Stimulated activated naive CD8-positive, alpha-beta T cell treated with anti-CD3 and anti-CD28 coated beads, Interleukin-15, amount 100 ng/mL, for 72 hours (primary cell): ENCODE measurements at regions not wholly inside any gene's neighbourhood (a gene's known extent, or its start where the extent isn't known, plus 50 kb on each side); places are given as distances from the start of the nearest gene placed in this dataset.
A peak's percentile ranks its signal among the peaks of the same experiment; 100 is the strongest.

ENCODE experiments used
- ATAC-seq: fragments of 150-1000 bp; cut with Tn5 transposase; 2 replicates; pipeline ENCODE4 v1.10.0; 2021; ENCODE audit warnings: mild to moderate bottlenecking, moderate library complexity
- DNase-seq, 2 donors: peaks; one replicate each; pipeline ENCODE4 v3.0.0; 2021 to 2022
- H3K27ac Mint-ChIP-seq, 2 donors: one replicate each; pipeline ENCODE4 v1.8.0; 2022; ENCODE audit warnings: mild to moderate bottlenecking in 2 of 2, mixed read lengths in 2 of 2, moderate library complexity in 2 of 2
- H3K27me3 Mint-ChIP-seq: one replicate; pipeline ENCODE4 v1.8.0; 2022; ENCODE audit warnings: mixed read lengths
- H3K4me1 Mint-ChIP-seq: one replicate; pipeline ENCODE4 v1.8.0; 2022; ENCODE audit warnings: mild to moderate bottlenecking, mixed read lengths
- H3K4me3 Mint-ChIP-seq, 2 donors: one replicate each; pipeline ENCODE4 v1.8.0; 2022; ENCODE audit warnings: mild to moderate bottlenecking in 2 of 2, mixed read lengths in 2 of 2, moderate library complexity in 1 of 2
- H3K9me3 Mint-ChIP-seq, 2 donors: one replicate each; pipeline ENCODE4 v1.8.0; 2022; ENCODE audit warnings: mixed read lengths in 2 of 2

DNA sequence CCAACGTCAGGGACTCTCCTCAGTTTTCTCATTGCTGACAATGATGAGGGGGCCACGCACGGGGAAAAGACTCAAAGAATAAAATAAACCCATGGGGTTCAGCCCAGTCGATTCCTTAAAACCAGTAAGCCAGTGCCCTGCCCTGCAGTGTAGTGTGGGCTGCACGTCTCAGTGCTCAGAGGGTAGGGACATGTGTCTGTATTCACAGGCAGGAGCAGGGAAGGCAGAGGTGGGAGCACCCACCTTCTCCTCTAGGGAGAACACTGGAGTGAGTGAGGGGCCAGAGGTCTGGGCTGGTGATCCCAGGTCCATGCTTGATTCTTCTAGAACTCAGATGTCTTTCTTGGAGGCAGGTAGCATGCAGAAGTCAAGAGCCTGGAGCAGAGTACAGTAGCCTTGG, 303.6 kb downstream of the MATN1 start:
- Mint-ChIP-seq H3K9me3 (peaks cover 0 to 5% of the 10 kb centered on the region in 2 donors), H3K4me3 (no peak overlapping the region), H3K27me3 (peaks cover 9% of the 10 kb centered on the region), H3K4me1 (no peaks in the 10 kb centered on the region), H3K27ac (no peak overlapping the region)
- no peak for DNase-seq
- ATAC-seq: no peak

DNA sequence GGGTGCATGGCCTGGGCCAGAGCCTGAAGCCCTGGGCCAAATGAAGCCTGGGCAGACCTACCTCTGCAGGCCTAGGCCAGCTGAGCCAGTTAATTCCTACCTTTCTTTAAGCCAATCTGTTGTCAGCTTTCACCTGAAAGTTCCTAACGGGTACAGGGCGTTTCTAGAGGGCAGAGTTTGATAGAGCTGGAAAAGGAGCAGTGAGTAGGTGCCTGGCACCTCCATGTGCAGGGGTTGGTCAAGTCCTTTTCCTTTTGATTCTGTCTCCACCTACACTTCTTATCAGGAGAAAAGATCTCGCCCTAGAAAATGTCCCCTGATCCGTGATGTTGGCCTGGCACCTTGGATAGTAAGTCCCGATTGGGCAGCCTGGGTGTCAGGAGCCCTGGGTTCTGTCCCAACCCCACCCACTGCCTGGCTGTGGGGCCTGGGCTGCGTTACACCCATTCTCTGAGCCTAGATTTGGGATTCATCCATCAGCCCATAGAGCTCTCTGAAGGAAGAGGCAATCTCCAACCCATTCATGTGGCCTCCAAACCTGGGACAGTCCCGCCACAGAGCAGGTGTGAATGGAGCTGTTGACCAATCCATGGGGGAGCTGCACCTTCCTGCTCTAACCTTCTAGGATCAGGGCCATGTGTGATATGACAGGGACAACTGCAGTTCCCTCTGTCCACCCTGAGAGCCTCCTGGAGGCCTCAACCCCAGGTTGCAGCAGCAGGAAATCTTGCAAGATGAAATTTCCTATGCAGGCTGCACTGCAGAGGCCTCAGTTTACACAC, 304.3 kb downstream of the MATN1 start:
- ATAC-seq (no peak), DNase-seq (no peak)
- no peak overlapping the region for H3K27ac Mint-ChIP-seq
- H3K4me1 Mint-ChIP-seq: no peaks in the 10 kb centered on the region
- no peak overlapping the region for H3K4me3 Mint-ChIP-seq
- H3K27me3 Mint-ChIP-seq: peaks cover 12% of the 10 kb centered on the region
- peaks cover 0 to 5% of the 10 kb centered on the region in 2 donors for H3K9me3 Mint-ChIP-seq

DNA sequence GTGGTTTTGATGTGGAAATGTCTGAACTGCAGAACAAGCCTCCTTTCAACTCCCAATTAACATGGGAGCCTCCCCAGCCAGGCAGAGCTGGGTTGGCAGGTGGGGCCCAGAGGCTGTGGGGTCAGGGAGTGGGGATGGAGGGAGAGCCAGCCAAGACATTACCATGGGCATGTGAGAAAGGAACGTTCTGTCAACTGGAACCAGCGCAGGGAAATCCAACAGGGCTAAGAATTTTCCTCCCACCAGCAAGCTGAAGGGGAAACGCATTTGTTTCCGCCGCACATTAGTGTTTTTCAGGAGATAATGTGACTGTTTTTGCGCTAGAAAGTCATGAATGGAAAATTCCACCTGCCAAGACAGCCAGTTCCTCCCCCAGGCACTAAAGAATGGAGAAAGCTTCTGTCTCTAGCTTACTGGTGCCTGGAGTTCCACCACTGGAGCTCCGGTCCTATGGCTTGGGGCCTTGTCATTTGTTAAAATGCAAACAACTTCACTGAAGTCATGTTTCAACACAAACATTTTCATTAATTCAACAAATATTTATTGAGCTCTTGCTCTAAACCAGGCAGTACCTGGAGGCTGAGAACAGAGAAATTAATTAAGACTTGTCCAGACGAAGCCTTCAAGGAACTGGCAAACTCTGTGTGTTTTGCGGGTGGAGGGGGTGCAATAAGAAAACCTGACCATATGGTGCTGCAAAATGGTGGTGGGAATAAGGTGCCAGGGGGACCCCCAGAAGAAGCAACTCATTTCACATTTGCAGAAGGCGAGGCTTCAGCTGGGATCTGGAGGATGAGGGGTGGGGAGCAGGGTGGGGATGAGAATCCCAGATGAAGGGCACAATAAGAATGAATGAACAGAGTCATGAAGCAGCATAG, 305.1 kb downstream of the MATN1 start:
- H3K27me3 Mint-ChIP-seq: peaks cover 17% of the 10 kb centered on the region

DNA sequence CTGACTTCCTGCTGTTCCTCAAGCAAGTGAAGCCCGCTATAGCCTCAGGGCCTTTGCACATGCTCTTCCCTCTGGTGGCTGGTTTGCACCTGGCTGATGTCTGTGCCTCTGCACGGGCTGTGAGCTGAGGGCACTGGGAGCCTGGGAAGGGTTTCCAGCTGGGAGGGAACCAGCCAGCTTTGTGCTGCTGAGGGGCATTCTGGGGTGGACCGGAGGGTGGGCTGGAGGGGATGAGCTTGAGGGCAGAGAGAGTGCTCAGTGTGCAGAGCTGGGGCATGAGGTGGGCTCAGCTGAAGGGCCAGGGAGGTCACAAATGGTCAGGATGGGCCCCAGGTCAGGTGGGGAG, 305.7 kb downstream of the MATN1 start:
- Mint-ChIP-seq H3K4me3 (no peak overlapping the region), H3K27me3 (peaks cover 17% of the 10 kb centered on the region), H3K9me3 (no peaks in the 10 kb centered on the region), H3K27ac (no peak overlapping the region), H3K4me1 (no peaks in the 10 kb centered on the region)
- ATAC-seq: no peak
- no peak for DNase-seq

More for the DNA sequence above, 305.1 kb downstream of the MATN1 start:
- Mint-ChIP-seq H3K27ac (no peak overlapping the region), H3K9me3 (peaks cover 0 to 3% of the 10 kb centered on the region in 2 donors), H3K4me3 (no peak overlapping the region), H3K4me1 (no peaks in the 10 kb centered on the region)
- no peak for ATAC-seq
- no peak for DNase-seq

DNA sequence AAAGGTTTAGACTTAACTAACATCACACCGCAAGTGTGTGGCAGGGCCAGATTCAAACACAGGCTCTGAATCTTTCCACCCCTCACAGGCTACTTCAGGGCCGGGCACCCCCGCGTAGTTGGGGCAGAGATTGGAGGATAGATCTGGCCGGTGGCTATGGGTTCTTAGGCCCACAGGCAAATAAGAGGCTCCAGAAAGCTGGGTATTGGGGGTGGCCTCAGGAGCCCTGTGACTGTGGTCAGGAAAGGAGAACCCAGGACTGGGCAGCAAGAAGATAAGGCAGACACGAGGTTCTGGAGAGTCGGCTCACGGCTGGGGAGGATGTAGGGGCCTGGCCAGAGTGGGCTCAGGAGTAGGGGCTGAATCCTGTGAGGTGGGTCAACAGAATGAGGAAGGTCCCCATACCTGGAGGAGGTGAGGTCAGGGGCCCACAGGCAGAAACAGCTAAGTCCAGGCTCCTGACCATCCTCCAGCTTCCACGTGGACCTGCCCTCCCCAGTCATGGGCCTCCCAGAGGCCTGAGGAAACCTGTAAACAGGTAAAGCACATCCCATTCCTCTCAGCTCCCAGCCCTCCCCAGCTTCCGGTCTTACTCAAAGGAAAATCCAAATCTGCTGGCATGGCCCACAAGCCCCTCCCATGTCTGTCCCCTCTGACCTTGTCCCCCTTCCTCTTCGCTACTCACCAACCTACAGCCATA, 306.2 kb downstream of the MATN1 start:
- no peak for DNase-seq
- ATAC-seq: no peak
- no peak overlapping the region for H3K4me3 Mint-ChIP-seq
- no peak overlapping the region for H3K27ac Mint-ChIP-seq
- peaks cover 17% of the 10 kb centered on the region for H3K27me3 Mint-ChIP-seq
- H3K9me3 Mint-ChIP-seq: no peaks in the 10 kb centered on the region
- H3K4me1 Mint-ChIP-seq: no peaks in the 10 kb centered on the region

DNA sequence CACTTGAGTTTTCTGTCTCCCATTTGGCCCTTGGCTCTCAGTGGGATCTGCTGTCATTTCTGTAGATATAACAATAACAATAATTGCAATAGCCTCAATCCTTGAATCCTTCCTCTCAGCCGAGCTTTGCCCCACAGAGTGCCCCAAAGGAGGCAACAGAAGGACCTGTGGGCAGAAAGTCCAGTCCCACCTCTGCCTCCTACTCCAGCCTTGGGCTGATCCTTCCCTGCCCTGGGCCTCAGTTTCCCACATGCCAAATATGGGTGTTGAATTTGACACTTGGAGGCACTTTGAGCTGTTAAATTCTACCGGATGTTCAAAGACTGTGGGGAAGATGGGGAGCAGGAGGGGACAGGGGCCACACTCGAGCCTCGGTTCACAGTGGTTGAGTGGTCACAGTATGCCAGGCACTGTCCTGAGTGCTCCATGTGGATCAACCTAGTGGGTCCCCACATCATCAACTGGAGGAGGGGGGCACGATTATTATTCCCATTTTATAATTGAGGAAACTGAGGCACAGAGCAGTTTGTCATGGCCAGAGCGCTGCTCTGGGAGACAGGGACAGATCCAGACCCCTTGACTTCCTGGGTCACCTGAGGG, 307.1 kb downstream of the MATN1 start:
- ATAC-seq: no peak
- DNase-seq: no peak
- Mint-ChIP-seq H3K4me3 (no peak overlapping the region), H3K4me1 (no peaks in the 10 kb centered on the region), H3K9me3 (no peaks in the 10 kb centered on the region), H3K27ac (peak overlapping the region in 1 of 2 donors; percentile 13), H3K27me3 (peaks cover 12% of the 10 kb centered on the region)

DNA sequence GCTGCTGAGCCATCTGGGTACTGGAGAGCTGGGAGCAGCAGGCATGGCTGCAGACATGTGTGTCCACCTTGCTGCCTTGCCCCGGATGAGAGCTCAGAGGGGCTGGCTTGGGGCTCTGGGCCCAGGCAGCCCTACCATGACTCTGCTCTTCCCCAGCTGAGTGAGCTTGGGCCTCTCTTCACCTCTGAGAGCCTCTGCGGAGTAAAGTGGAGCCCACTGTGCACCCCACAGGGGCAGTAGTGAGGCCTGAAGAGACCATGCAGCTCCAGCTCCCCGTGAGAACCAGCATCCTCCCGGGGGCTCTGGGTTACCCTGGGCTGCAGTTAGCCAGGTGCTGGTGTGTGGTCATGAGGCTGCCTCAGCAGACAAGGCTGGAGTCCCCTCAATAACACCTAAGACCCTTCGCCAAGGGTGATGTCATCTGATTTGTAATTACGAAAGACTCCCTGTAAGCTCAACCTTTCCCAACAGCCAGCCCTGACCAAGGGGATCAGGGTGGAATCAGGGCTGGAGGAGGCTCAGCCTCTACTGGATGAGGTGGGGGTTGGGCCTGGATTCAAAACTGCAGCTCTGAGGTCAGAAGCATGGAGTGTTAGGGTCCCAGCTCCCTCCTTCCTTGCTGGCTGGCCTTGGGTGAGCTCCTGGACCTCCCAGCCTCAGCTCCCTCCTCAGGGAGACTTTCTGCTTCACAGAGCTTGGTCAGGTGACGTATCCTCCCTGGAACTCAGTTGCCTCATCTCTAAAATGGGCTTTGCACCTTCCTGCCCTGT, 308.0 kb downstream of the MATN1 start:
- Mint-ChIP-seq H3K27me3 (peaks cover 7% of the 10 kb centered on the region), H3K27ac (no peak overlapping the region), H3K9me3 (no peaks in the 10 kb centered on the region), H3K4me1 (no peaks in the 10 kb centered on the region), H3K4me3 (no peak overlapping the region)
- no peak for ATAC-seq
- DNase-seq: no peak

DNA sequence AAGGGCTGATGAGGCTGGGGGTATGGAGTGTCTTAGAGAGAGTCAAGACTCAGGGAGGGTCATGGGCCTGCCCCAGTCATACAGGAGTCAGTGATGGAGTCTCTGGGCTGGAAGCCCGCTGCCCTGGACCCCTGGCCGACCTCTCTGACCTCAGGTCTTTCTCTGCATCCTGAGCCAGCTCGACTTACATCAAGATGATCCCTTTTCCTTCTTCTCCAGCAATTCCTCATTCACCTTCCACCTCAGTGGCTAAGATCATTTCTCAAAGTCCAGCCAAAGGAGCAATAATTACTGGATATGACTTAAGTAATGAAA, 308.6 kb downstream of the MATN1 start:
- Mint-ChIP-seq H3K27me3 (peaks cover 7% of the 10 kb centered on the region), H3K4me1 (no peaks in the 10 kb centered on the region), H3K9me3 (no peaks in the 10 kb centered on the region), H3K4me3 (no peak overlapping the region), H3K27ac (no peak overlapping the region)
- ATAC-seq: no peak
- no peak for DNase-seq

DNA sequence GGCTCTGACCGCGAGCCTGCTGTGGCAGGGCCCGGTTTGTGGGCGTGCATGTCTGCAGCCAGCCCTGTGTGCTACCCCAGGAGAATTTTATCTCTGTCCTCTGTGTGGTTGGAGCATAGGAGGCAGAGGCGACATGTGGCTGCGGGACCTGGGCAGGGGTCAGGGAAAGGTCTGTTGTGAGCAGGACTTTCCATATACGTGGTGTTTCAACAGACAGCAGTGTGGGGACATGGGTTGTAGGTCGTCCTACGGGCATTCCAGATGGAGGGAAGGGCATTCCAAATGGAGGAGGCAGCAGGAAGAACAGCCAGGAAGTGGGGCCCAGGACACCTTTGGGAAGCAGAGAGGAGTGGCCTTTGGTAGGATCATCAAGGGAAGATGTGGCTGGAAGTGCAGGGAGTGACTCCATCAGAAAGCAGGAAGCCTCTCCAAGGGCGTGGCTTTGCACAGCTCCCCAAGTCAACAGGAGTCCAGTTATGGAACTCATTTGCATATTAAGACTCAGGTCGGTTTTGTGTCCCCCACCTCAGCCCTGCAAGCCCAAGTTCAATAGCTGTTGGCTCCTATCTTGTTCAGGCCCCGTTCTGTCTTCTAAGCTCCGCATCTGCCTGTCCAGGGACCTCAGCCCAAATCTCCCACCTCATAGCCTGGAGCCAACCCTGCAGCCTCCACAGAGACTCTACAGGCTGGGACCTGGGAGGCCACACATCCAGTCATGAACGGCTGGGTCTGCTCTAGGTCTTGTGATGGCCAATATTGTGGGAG, 309.1 kb downstream of the MATN1 start:
- DNase-seq (no peak), ATAC-seq (no peak)
- peaks cover 8% of the 10 kb centered on the region for H3K27me3 Mint-ChIP-seq
- no peak overlapping the region for H3K27ac Mint-ChIP-seq
- H3K4me3 Mint-ChIP-seq: no peak overlapping the region
- H3K9me3 Mint-ChIP-seq: no peaks in the 10 kb centered on the region
- no peaks in the 10 kb centered on the region for H3K4me1 Mint-ChIP-seq

DNA sequence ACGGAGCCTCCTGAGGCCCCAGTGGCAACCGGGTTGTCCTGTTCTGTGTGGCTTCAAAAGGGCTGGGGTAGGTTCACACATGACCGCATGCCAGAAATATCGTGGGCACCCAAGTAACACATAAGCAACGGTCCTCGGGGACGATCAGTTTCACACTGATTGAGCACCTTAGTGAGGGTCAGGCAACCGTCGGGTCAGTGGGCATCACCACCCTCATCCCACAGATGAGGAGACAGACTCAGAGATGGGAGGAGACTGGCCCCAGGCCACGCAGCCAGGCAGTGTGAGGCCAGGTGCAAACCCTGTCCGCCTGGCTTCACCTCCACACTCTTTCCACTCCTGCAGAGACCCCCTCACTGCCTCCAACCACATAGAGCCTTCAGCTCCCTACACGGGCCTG, 309.8 kb downstream of the MATN1 start:
- no peaks in the 10 kb centered on the region for H3K9me3 Mint-ChIP-seq
- H3K27me3 Mint-ChIP-seq: peaks cover 13% of the 10 kb centered on the region
- DNase-seq (no peak), ATAC-seq (no peak)
- H3K4me1 Mint-ChIP-seq: no peaks in the 10 kb centered on the region
- H3K4me3 Mint-ChIP-seq: no peak overlapping the region
- no peak overlapping the region for H3K27ac Mint-ChIP-seq

DNA sequence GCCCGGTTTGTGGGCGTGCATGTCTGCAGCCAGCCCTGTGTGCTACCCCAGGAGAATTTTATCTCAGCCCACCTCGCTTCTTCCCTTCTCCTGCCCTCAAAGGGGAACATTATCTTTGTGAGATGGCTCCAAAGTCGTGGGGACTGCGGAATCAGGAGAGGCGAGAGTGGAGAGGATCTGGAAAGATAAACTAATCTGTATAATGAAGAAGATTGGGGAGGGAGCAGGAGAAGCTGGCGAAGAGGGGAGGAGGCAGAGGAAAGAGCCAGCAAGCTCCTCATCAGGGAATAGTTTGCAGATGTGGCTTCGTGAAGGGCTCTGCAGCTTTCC, 310.3 kb downstream of the MATN1 start:
- H3K9me3 Mint-ChIP-seq: no peaks in the 10 kb centered on the region
- H3K27me3 Mint-ChIP-seq: peaks cover 13% of the 10 kb centered on the region
- H3K27ac Mint-ChIP-seq: no peak overlapping the region
- no peaks in the 10 kb centered on the region for H3K4me1 Mint-ChIP-seq
- ATAC-seq (no peak), DNase-seq (no peak)
- no peak overlapping the region for H3K4me3 Mint-ChIP-seq

DNA sequence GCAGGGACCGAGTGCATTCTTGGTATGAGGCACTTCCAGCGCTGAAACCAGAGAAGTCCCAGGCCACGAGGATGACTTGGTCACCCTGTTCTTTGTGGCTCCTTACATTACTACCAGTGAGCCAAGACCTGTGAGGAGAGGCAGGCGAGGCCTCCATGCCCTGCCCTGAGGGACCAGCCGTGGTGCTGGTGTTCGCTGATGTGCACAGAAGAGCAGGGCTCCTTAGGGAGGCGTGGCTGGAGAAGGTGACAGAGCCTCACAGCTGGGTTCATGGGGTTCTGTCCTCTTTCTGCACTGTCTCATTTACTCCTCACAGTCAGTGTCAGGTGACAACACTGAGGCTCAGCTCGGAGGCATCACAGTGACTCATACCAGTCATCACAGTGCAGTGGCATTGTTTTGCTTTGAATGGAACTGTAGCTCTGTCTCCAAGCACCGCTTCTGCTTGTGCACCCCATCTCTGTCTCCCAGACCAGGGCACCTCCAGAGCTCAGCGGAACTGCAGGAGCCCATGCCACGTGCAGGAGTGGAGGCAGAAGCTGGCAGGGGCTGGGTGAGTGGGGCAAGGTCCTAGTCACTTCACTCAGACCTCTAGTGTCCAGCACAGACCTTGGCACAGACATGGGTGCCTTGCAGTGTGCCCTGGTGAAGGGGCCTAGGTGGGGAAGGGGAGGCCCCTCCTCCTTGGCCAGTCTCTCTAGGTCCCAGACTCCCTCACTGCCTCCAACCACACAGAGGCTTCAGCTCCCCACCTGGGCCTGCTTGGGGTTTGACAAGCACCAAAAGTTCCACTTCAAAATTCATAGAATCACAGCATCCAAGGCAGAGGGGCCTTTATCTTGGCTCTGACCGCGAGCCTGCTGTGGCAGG, 310.9 kb downstream of the MATN1 start:
- no peaks in the 10 kb centered on the region for H3K4me1 Mint-ChIP-seq
- no peaks in the 10 kb centered on the region for H3K9me3 Mint-ChIP-seq
- no peak for ATAC-seq
- H3K27ac Mint-ChIP-seq: no peak overlapping the region
- H3K27me3 Mint-ChIP-seq: peaks cover 13% of the 10 kb centered on the region
- DNase-seq: no peak
- H3K4me3 Mint-ChIP-seq: no peak overlapping the region

DNA sequence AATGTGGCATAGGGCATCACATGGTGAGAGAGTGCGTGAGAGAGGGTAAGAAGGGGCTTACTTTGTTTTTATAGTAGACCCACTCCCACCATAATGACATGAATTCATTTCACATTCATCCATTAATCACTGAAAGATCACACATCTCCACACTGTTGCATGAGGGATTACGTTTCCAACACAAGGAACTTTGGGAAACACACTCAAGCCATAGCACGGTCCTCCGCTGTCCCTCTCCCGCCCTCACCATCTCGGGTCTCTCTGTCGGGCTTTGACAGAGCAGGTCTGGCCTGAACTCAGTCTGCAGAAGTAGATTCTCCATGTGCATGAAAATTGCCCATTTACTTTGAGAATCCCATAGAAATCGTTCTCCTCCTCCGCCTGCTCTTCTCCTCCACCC, 312.2 kb downstream of the MATN1 start:
- Mint-ChIP-seq H3K27ac (no peak overlapping the region), H3K4me1 (no peaks in the 10 kb centered on the region), H3K27me3 (peaks cover 13% of the 10 kb centered on the region), H3K9me3 (no peaks in the 10 kb centered on the region), H3K4me3 (no peak overlapping the region)
- DNase-seq (no peak), ATAC-seq (no peak)
